ENCODE measurements at regions not wholly inside any gene's neighbourhood (a gene's known extent, or its start where the extent isn't known, plus 50 kb on each side); places are given as distances from the start of the nearest gene placed in this dataset.

- TF ChIP-seq EGR1 (IDR thresholded peaks at IDR 0.05; ENCODE audit: low read depth in 2 of 2), result no peak
- no peak for TF ChIP-seq RAD21 (IDR thresholded peaks at IDR 0.05)
- TF ChIP-seq ATF3 (IDR thresholded peaks at IDR 0.05), result no peak
- TF ChIP-seq RXRA (IDR thresholded peaks at IDR 0.05), result no peak
Observed at GRCh38 chr4:41349021-41349420, 92.3 kb downstream of the UCHL1 start (continued).

GRCh38 chr4:41358647-41359421 is 102.1 kb downstream of the UCHL1 start:
- Histone ChIP-seq H3K4me1 (ENCODE audit: control insufficient read depth in 4 of 4, insufficient read depth in 4 of 4, low read length in 3 of 4) (peaks cover 4 to 29% (median 11%) of the 10 kb centered on the region in 4 donors), H3K27me3 (ENCODE audit: control insufficient read depth in 4 of 4, insufficient read depth in 4 of 4, low read length in 3 of 4) (no peaks in the 10 kb centered on the region), H3K9me3 (ENCODE audit: control insufficient read depth in 4 of 4, low read length in 3 of 4) (no peaks in the 10 kb centered on the region), H3K9ac (ENCODE audit: low read depth in 1 of 2, low read length in 2 of 2) (no peak overlapping the region), H3K27ac (ENCODE audit: low read depth in 1 of 2, low read length in 2 of 2) (peak overlapping the region in 1 of 2 donors; percentile 79), H3K4me3 (ENCODE audit: low read depth in 1 of 3, low read length in 3 of 3) (no peak overlapping the region), H3K36me3 (ENCODE audit: control insufficient read depth in 4 of 4, insufficient read depth in 3 of 4, low read depth in 1 of 4, low read length in 3 of 4) (no peaks in the 10 kb centered on the region)
- DNase-seq (ENCODE audit: low spot score), result no peak
- peak in 1 of 2 donors; percentile 65 for TF ChIP-seq HNF4A (conservative IDR thresholded peaks at IDR 0.05)
- TF ChIP-seq FOXA1 (IDR thresholded peaks at IDR 0.05), result no peak
- peak in 1 of 2 donors; percentile 63 for TF ChIP-seq RXRA (IDR thresholded peaks at IDR 0.05)
- TF ChIP-seq ZBTB33 (IDR thresholded peaks at IDR 0.05), result peak; percentile 59
- TF ChIP-seq SP1 (IDR thresholded peaks at IDR 0.05), result peak; percentile 11
- TF ChIP-seq EGR1 (IDR thresholded peaks at IDR 0.05; ENCODE audit: low read depth in 2 of 2), result peak in 1 of 2 donors; percentile 59
- TF ChIP-seq YY1 (IDR thresholded peaks at IDR 0.05), result peak; percentile 85
- peak; percentile 38 for TF ChIP-seq MAX (IDR thresholded peaks at IDR 0.05)
- no peak for TF ChIP-seq ATF3 (IDR thresholded peaks at IDR 0.05)
- TF ChIP-seq HNF4G (IDR thresholded peaks at IDR 0.05), result no peak
- TF ChIP-seq REST (IDR thresholded peaks at IDR 0.05), result peak; percentile 22
- peak in 1 of 2 donors; percentile 18 for TF ChIP-seq GABPA (IDR thresholded peaks at IDR 0.05 in 1 of 2, conservative IDR thresholded peaks at IDR 0.05 in 1 of 2)
- TF ChIP-seq RAD21 (IDR thresholded peaks at IDR 0.05), result peak in 1 of 2 donors; percentile 34
- WGBS, result 64% methylated on average over 13 of the region's 13 CpGs
